Coronary artery (tissue), 2 donors: ENCODE measurements at regions not wholly inside any gene's neighbourhood (a gene's known extent, or its start where the extent isn't known, plus 50 kb on each side); places are given as distances from the start of the nearest gene placed in this dataset.

Source experiments
- DNase-seq: peaks from one replicate; pipeline ENCODE4 v3.0.0-alpha.2; 2017; ENCODE audit warnings: low spot score
- H3K27ac ChIP-seq, 2 donors: fragments of 200-600 bp; sonication (generic); one replicate each; pipeline ENCODE4 v1.5.1; 2016 to 2019
- H3K4me3 ChIP-seq: fragments of 200-600 bp; sonication (generic); 2 replicates; pipeline ENCODE4 v1.5.1; 2016; ENCODE audit warnings: mild to moderate bottlenecking, moderate library complexity
- TF ChIP-seq, protein P1 (sequence below): fragments of 200-600 bp; sonication (generic); IDR thresholded peaks from one replicate; pipeline ENCODE4 v1.5.1; 2019; ENCODE audit warnings: antibody characterized with exemption

DNA sequence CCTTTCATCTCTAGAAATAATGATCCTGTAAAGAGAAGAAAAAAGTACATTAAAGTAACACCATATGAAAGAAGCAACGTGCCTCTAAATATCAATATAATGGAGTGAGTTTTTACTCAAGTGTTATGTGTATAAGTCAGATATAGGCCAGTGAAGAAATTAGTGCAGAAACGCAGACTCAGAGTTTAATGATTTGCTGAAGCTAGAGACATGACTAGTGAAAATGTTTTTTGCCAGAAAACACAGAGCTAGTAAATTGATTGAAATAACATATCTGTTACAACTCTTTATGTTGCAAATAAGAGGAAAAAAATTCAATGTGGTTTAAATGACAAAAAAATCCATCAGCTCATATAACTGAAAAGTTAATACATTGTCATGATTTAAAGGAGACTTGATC, 217.2 kb upstream of the NXPH2 start:
- TF ChIP-seq, protein P1, sequence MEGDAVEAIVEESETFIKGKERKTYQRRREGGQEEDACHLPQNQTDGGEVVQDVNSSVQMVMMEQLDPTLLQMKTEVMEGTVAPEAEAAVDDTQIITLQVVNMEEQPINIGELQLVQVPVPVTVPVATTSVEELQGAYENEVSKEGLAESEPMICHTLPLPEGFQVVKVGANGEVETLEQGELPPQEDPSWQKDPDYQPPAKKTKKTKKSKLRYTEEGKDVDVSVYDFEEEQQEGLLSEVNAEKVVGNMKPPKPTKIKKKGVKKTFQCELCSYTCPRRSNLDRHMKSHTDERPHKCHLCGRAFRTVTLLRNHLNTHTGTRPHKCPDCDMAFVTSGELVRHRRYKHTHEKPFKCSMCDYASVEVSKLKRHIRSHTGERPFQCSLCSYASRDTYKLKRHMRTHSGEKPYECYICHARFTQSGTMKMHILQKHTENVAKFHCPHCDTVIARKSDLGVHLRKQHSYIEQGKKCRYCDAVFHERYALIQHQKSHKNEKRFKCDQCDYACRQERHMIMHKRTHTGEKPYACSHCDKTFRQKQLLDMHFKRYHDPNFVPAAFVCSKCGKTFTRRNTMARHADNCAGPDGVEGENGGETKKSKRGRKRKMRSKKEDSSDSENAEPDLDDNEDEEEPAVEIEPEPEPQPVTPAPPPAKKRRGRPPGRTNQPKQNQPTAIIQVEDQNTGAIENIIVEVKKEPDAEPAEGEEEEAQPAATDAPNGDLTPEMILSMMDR: no peak
- no peak for DNase-seq
- no peak overlapping the region for H3K27ac ChIP-seq
- H3K4me3 ChIP-seq: no peak overlapping the region

DNA sequence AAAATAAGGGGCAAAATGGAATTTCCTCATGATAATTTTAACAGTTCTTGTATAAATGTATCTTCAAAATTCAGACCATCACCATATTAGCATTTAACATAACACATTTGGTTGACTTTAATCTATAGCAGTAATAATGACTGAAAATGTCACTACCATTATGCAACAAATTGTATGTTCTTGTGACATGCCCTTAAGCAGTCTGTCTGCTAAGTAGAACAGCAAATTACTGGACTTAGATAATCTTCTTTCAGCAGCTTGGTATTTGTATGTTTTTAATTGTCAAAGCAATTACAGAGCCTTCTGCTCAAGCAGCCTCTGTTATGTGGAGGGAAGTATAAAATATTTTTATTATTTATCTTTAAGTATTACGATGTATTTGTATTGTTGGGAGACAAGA, 214.3 kb upstream of the NXPH2 start:
- TF ChIP-seq, protein P1: no peak
- H3K27ac ChIP-seq: no peak overlapping the region
- H3K4me3 ChIP-seq: no peak overlapping the region
- no peak for DNase-seq

DNA sequence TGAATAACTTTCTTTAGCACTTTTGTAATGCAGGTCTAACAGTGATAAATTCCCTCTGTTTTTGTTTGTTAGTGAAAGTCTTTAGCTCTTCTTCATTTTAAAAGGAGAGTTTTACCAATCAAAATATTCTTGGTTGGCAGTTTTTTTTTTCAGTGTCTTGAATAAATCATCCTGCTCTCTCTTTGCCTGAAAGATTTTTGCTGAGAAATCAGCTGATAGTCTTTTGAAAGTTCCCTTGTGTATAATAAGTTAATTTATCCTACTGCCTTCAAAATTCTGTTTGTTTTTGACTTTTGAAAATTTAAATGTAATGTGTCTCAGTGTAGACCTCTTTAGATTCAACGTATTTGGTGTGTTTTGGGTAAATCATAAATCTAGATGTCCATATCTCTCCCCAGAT, 205.7 kb upstream of the NXPH2 start:
- H3K27ac ChIP-seq: no peak overlapping the region
- DNase-seq: no peak
- H3K4me3 ChIP-seq: no peak overlapping the region
- TF ChIP-seq, protein P1: no peak

DNA sequence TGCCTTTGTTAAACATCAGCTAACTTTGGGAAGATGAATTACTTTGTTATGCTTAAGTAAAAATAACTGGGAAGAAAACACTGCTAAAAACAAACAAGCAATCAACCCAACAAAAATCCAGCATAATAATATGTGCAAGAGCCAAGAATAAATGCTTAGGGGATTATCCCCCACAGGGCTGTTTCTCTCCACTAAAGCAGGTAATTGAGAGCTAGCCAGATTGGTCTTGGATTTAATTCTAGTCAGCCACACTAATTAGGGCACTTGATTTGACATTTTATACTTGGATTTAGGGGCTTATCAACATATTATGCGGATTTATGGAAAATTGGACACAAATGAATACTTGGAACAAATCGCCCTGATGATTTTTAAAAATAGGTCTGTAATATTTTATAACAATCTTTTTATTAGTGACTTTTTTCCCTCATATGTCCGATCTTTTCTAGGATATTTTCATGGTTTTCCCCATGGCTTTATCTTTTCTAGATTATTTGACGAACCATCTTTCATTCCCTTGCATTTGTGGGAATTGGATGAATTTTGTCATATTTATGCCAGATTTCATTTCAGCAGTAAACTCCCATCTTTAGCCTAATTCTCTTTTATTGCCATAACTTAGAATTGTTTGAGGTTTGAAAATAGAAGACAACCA, 199.1 kb upstream of the NXPH2 start:
- TF ChIP-seq, protein P1: no peak
- no peak for DNase-seq
- H3K4me3 ChIP-seq: no peak overlapping the region
- no peak overlapping the region for H3K27ac ChIP-seq

DNA sequence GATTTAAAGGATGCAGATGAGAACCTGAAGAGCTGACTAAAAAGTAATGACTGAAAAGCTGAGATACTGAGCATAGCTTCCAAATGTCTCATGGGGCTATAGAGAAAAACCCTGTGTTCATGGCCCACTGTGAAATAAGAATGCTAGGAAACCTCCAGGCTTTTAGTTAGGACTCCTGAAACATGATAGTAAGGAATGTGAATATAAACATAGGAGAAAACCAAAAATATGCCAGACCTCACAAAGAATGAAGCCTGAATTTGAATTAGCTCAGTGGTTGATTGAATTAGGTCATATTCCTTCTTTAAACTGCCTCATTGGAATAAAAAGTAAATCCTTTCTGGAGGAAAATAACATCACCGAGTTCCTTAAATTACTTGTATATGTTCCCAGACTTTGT, 194.5 kb upstream of the NXPH2 start:
- TF ChIP-seq, protein P1: no peak
- Histone ChIP-seq H3K27ac (no peak overlapping the region), H3K4me3 (no peak overlapping the region)
- no peak for DNase-seq

DNA sequence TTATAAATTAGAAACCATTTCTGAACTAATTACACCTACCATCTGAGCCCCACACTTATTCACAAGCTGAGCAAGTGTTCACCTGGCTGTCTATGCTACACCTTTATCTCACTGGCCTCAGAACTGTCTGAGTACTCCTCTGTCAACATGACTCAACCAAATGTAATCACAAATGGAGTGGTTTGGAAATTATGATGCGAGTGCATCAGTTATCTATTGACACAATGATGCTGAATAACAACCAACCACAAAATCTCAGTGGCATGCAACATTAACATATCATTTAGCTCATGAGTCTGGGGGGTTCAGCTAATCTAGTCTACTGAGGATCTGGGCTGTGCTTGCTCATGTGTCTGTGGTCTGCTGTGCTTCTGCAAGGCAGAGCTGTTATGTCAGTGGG, 184.2 kb upstream of the NXPH2 start:
- no peak for DNase-seq
- Histone ChIP-seq H3K27ac (no peak overlapping the region), H3K4me3 (no peak overlapping the region)
- TF ChIP-seq, protein P1: no peak

DNA sequence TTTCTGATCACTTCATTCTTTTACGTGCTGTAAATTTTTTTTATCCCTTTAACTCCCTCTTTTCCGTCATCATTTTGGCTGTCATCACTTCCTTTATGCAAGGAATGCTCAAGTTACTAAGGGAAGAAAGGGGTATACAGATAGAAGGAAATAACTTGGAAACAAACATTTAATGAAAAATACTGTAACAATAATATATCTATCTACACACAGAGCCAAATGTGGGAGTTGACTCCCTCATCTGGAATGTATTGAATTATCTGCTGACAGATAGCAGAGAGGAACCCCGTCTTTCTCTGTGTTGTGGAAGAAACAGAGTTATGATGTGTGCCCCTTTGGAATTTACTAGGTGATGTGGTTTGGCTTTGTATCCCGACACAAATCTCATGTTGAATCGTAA, 182.5 kb upstream of the NXPH2 start:
- H3K27ac ChIP-seq: no peak overlapping the region
- no peak for DNase-seq
- no peak overlapping the region for H3K4me3 ChIP-seq
- TF ChIP-seq, protein P1: no peak
